ENCODE measurements at regions not wholly inside any gene's neighbourhood (a gene's known extent, or its start where the extent isn't known, plus 50 kb on each side); places are given as distances from the start of the nearest gene placed in this dataset.

DNA sequence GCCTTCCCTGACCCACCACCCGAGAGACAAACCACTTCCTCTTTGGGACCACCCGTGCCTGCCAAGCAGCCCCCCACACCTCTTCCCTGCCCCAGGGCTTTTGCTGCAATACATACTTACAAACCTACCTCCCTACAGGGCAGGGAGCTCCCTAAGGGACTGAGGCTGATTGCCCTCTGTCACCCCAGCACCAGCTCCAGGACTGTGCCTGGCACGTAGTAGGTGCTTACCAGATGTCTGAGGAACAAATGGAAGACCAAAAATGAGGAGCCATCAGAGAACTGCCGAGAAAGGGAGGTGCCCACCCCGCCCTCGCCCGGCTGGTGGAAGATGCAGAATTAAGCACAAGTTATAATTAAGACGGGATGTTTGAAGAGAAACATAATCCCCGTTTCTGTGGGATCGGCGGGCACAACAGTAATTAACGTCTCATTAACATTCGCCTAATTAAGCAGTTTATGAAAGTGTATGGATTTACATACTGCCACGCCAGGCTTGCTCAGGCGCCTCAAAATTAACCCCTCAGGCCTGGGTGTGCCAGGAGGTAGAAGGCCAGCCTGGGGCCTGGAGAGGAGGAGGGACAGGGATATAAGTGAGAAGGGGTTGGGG lies 130.1 kb upstream of the LINGO1 start:
- Histone ChIP-seq H3K36me3 (ENCODE audit: control insufficient read depth, insufficient read depth, low read length) (no peaks in the 10 kb centered on the region), H3K4me1 (ENCODE audit: control insufficient read depth, insufficient read depth, low read length) (no peaks in the 10 kb centered on the region), H3K27me3 (ENCODE audit: control insufficient read depth, insufficient read depth, low read length) (peaks cover 15% of the 10 kb centered on the region), H3K9me3 (replicated peaks; ENCODE audit: control insufficient read depth, low read depth, low read length) (no peaks in the 10 kb centered on the region), H3K27ac (ENCODE audit: low read length) (no peak overlapping the region), H3K4me3 (ENCODE audit: low read length) (no peak overlapping the region)
- DNase-seq = no peak
- WGBS (ENCODE audit: insufficient coverage) = 75% methylated on average over 11 of the region's 15 CpGs

- Histone ChIP-seq H3K4me1 (ENCODE audit: control insufficient read depth, insufficient read depth, low read length) (no peaks in the 10 kb centered on the region), H3K9me3 (replicated peaks; ENCODE audit: control insufficient read depth, low read depth, low read length) (no peaks in the 10 kb centered on the region), H3K4me3 (ENCODE audit: low read length) (no peak overlapping the region), H3K27me3 (ENCODE audit: control insufficient read depth, insufficient read depth, low read length) (peaks cover 8% of the 10 kb centered on the region), H3K27ac (ENCODE audit: low read length) (no peak overlapping the region), H3K36me3 (ENCODE audit: control insufficient read depth, insufficient read depth, low read length) (no peaks in the 10 kb centered on the region)
- DNase-seq = no peak
- WGBS (ENCODE audit: insufficient coverage) = 42% methylated on average over 5 of the region's 14 CpGs
These were observed 127.3 kb upstream of the LINGO1 start for GRCh38 chr15:77759896-77760592.

DNA sequence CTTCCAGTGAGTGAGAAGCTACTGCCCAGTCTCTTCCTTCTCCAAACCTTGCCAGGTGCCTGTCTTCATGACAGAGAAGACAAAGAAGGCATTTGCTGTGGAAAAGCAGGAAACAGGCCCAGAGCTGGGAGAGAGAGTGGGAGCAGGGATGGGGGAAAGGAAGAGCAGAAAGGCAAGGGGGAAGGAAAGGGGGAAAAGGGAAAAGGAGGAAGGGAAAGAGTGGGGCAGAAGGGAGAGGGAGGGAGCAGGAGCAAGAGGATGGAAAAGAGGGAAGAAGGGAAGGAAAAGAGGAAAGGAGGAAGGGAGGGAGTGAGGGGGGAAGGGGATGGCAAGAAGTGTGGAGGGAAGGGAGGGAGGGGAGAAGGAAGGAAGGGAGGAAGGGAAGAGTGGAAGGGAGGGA lies 121.2 kb upstream of the LINGO1 start:
- no peak overlapping the region for H3K4me3 ChIP-seq (ENCODE audit: low read length)
- DNase-seq = no peak
- H3K27me3 ChIP-seq (ENCODE audit: control insufficient read depth, insufficient read depth, low read length) = no peaks in the 10 kb centered on the region
- H3K27ac ChIP-seq (ENCODE audit: low read length) = no peak overlapping the region
- no peaks in the 10 kb centered on the region for H3K36me3 ChIP-seq (ENCODE audit: control insufficient read depth, insufficient read depth, low read length)
- no peaks in the 10 kb centered on the region for H3K9me3 ChIP-seq (replicated peaks; ENCODE audit: control insufficient read depth, low read depth, low read length)
- H3K4me1 ChIP-seq (ENCODE audit: control insufficient read depth, insufficient read depth, low read length) = no peaks in the 10 kb centered on the region

- no peak overlapping the region for H3K4me3 ChIP-seq (ENCODE audit: low read length)
- no peaks in the 10 kb centered on the region for H3K27me3 ChIP-seq (ENCODE audit: control insufficient read depth, insufficient read depth, low read length)
- H3K36me3 ChIP-seq (ENCODE audit: control insufficient read depth, insufficient read depth, low read length) = no peaks in the 10 kb centered on the region
- no peak overlapping the region for H3K27ac ChIP-seq (ENCODE audit: low read length)
- H3K4me1 ChIP-seq (ENCODE audit: control insufficient read depth, insufficient read depth, low read length) = no peaks in the 10 kb centered on the region
- no peaks in the 10 kb centered on the region for H3K9me3 ChIP-seq (replicated peaks; ENCODE audit: control insufficient read depth, low read depth, low read length)
- peak; percentile 51 for DNase-seq
- WGBS (ENCODE audit: insufficient coverage) = 22% methylated on average over 3 of the region's 9 CpGs
These were observed 120.7 kb upstream of the LINGO1 start for GRCh38 chr15:77753281-77753873.

- no peak for DNase-seq
- H3K4me3 ChIP-seq (ENCODE audit: low read length) = no peak overlapping the region
- no peaks in the 10 kb centered on the region for H3K36me3 ChIP-seq (ENCODE audit: control insufficient read depth, insufficient read depth, low read length)
- H3K9me3 ChIP-seq (replicated peaks; ENCODE audit: control insufficient read depth, low read depth, low read length) = no peaks in the 10 kb centered on the region
- no peaks in the 10 kb centered on the region for H3K4me1 ChIP-seq (ENCODE audit: control insufficient read depth, insufficient read depth, low read length)
- no peak overlapping the region for H3K27ac ChIP-seq (ENCODE audit: low read length)
- 83% methylated on average over 9 of the region's 15 CpGs for WGBS (ENCODE audit: insufficient coverage)
- H3K27me3 ChIP-seq (ENCODE audit: control insufficient read depth, insufficient read depth, low read length) = peaks cover 5% of the 10 kb centered on the region
These were observed 117.4 kb upstream of the LINGO1 start for GRCh38 chr15:77749998-77750540.

GRCh38 chr15:77749236-77749997 lies 116.7 kb upstream of the LINGO1 start:
- Histone ChIP-seq H3K36me3 (ENCODE audit: control insufficient read depth, insufficient read depth, low read length) (no peaks in the 10 kb centered on the region), H3K27ac (ENCODE audit: low read length) (no peak overlapping the region), H3K27me3 (ENCODE audit: control insufficient read depth, insufficient read depth, low read length) (peaks cover 5% of the 10 kb centered on the region), H3K4me3 (ENCODE audit: low read length) (no peak overlapping the region), H3K4me1 (ENCODE audit: control insufficient read depth, insufficient read depth, low read length) (no peaks in the 10 kb centered on the region), H3K9me3 (replicated peaks; ENCODE audit: control insufficient read depth, low read depth, low read length) (no peaks in the 10 kb centered on the region)
- WGBS (ENCODE audit: insufficient coverage) = no CpG with 5 or more reads among the region's 6 CpGs
- DNase-seq = no peak

DNA sequence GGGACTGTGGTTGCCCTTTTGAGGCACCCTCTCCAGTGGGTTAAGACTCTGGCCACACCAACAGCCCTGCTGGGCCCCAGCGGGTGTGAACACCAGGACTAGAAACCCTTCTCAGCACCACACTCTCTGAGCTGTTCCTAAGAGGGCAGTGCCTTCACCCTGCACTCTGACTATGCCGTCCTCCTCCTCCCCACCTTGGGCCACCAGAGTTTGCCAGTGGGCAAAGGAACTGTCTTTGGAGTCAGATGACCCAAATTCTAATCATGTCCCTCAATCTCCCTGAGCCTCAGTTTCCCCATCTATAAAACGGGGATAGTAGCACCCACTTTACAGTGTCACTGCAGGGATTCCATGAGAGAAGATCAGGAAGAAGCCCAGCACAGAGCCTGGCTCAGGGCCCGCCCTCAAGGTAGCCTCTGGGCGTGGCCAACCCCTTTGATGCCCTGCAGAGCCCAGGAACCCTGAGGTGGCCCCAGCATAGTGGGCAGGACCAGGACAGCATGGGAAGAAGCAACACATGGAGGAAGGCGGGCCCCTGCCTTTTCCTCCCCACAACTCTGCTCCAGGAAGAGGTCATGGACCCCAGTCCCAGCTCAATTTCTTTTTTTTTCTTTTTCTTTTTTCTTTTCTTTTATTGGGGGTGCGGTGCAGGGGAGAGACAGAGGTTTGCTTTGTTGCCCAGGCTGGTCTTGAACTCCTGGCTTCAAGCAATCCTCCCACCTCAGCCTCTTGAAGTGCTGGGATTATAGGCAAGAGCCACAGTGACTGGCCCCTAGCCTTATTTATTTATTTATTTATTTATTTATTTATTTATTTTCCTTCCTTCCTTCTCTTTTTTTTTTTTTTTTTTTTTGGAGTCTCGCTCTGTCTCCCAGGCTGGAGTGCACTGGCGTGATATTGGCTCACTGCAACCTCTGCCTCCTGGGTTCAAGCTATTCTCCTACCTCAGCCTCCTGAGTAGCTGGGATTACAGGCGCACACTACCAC lies 115.7 kb upstream of the LINGO1 start:
- DNase-seq = no peak
- Histone ChIP-seq H3K27ac (ENCODE audit: low read length) (no peak overlapping the region), H3K4me1 (ENCODE audit: control insufficient read depth, insufficient read depth, low read length) (no peaks in the 10 kb centered on the region), H3K4me3 (ENCODE audit: low read length) (no peak overlapping the region), H3K9me3 (replicated peaks; ENCODE audit: control insufficient read depth, low read depth, low read length) (no peaks in the 10 kb centered on the region), H3K27me3 (ENCODE audit: control insufficient read depth, insufficient read depth, low read length) (peaks cover 5% of the 10 kb centered on the region), H3K36me3 (ENCODE audit: control insufficient read depth, insufficient read depth, low read length) (no peaks in the 10 kb centered on the region)
- WGBS (ENCODE audit: insufficient coverage) = 54% methylated on average over 5 of the region's 10 CpGs

- Histone ChIP-seq H3K27me3 (ENCODE audit: control insufficient read depth, insufficient read depth, low read length) (peaks cover 5% of the 10 kb centered on the region), H3K27ac (ENCODE audit: low read length) (no peak overlapping the region), H3K4me3 (ENCODE audit: low read length) (no peak overlapping the region), H3K36me3 (ENCODE audit: control insufficient read depth, insufficient read depth, low read length) (no peaks in the 10 kb centered on the region), H3K9me3 (replicated peaks; ENCODE audit: control insufficient read depth, low read depth, low read length) (no peaks in the 10 kb centered on the region), H3K4me1 (ENCODE audit: control insufficient read depth, insufficient read depth, low read length) (no peaks in the 10 kb centered on the region)
- 73% methylated on average over 3 of the region's 14 CpGs for WGBS (ENCODE audit: insufficient coverage)
- no peak for DNase-seq
These were observed 114.7 kb upstream of the LINGO1 start for GRCh38 chr15:77747175-77748077.
